OCI-LY7 (cell line): ENCODE measurements at regions not wholly inside any gene's neighbourhood (a gene's known extent, or its start where the extent isn't known, plus 50 kb on each side); places are given as distances from the start of the nearest gene placed in this dataset.

ENCODE experiments used
- BruUV-seq: library from RNA; stranded (reverse); fragments of 400-500 nt; replicated peaks from 2 replicates; lab custom pipeline; 2021; lab: Mats Ljungman, UMichigan
- CTCF ChIA-PET: fragments of 300-600 bp; sonication (Branson Sonifier 250); formaldehyde crosslinking; loops from one replicate; lab custom pipeline; 2022; ENCODE audit warnings: antibody characterized with exemption; ENCODE audit not compliant: unreplicated experiment; lab: Charles Lee
- POLR2A ChIA-PET: fragments of 300-600 bp; sonication (Branson Sonifier 250); formaldehyde crosslinking; loops from one replicate; lab custom pipeline; 2022; ENCODE audit warnings: antibody characterized with exemption; lab: Charles Lee
- DNase-seq: peaks from one replicate; pipeline ENCODE4 v3.0.0-alpha.2; 2015; ENCODE audit warnings: low spot score
- H2AFZ ChIP-seq: fragments of 200-600 bp; sonication (generic), shearing (Covaris generic); 2 replicates; pipeline ENCODE4 v1.6.1; 2014; ENCODE audit warnings: mild to moderate bottlenecking, antibody characterized with exemption, low read length, moderate library complexity
- H3K27ac ChIP-seq: fragments of 200-600 bp; sonication (generic); 2 replicates; pipeline ENCODE4 v1.5.1; 2014; ENCODE audit warnings: mixed run types, low read depth, mild to moderate bottlenecking, moderate library complexity, low read length, inconsistent platforms; ENCODE audit not compliant: poor library complexity, severe bottlenecking
- H3K36me3 ChIP-seq: fragments of 200-600 bp; sonication (generic); 2 replicates; pipeline ENCODE4 v1.6.1; 2014; ENCODE audit warnings: mild to moderate bottlenecking, antibody characterized with exemption, low read length, moderate library complexity, mixed read lengths; ENCODE audit not compliant: insufficient read depth
- H3K4me1 ChIP-seq: fragments of 200-600 bp; sonication (generic); 2 replicates; pipeline ENCODE4 v1.5.1; 2014; ENCODE audit warnings: mild to moderate bottlenecking, low read length; ENCODE audit not compliant: insufficient read depth, poor library complexity, severe bottlenecking
- H3K4me2 ChIP-seq: fragments of 200-600 bp; sonication (generic); 2 replicates; pipeline ENCODE4 v1.6.1; 2014; ENCODE audit warnings: mild to moderate bottlenecking, low read length
- H3K4me3 ChIP-seq: fragments of 200-600 bp; sonication (generic); 2 replicates; pipeline ENCODE4 v1.5.1; 2014; ENCODE audit warnings: mild to moderate bottlenecking, low read depth, low read length; ENCODE audit not compliant: poor library complexity, severe bottlenecking
- H3K79me2 ChIP-seq: fragments of 200-600 bp; sonication (generic); 2 replicates; pipeline ENCODE4 v1.6.1; 2016; ENCODE audit warnings: low read depth, mild to moderate bottlenecking, low read length, moderate library complexity, mixed read lengths; ENCODE audit not compliant: insufficient read depth
- H3K9me2 ChIP-seq: fragments of 200-600 bp; sonication (generic); 2 replicates; pipeline ENCODE4 v1.6.1; 2016; ENCODE audit warnings: mild to moderate bottlenecking, low read length, mixed read lengths; ENCODE audit not compliant: insufficient read depth
- H3K9me3 ChIP-seq: fragments of 200-600 bp; sonication (generic); 2 replicates; pipeline ENCODE4 v1.6.1; 2014; ENCODE audit warnings: mild to moderate bottlenecking, mixed run types, low read length, mixed read lengths
- H4K20me1 ChIP-seq: fragments of 200-600 bp; sonication (generic); 2 replicates; pipeline ENCODE4 v1.6.1; 2014; ENCODE audit warnings: mild to moderate bottlenecking, antibody characterized with exemption, low read length, moderate library complexity, mixed read lengths; ENCODE audit not compliant: insufficient read depth
- CTCF ChIP-seq: fragments of 200-600 bp; sonication (generic); conservative IDR thresholded peaks from 2 replicates; pipeline ENCODE4 v1.5.1; 2014; ENCODE audit warnings: mild to moderate bottlenecking, antibody characterized with exemption, low read length, moderate library complexity, mixed read lengths
- EZH2phosphoT487 ChIP-seq: fragments of 200-600 bp; sonication (generic); IDR thresholded peaks from 2 replicates; pipeline ENCODE4 v1.6.1; 2018; ENCODE audit warnings: low read depth, borderline replicate concordance, mild to moderate bottlenecking, mixed run types, antibody characterized with exemption, low read length, moderate library complexity, mixed read lengths
- intact Hi-C: fragments of 100-400 bp; cut with micrococcal nuclease; formaldehyde crosslinking; loops from one replicate; pipeline ENCODE4 v1.10.0; 2022; ENCODE audit not compliant: unreplicated experiment

DNA sequence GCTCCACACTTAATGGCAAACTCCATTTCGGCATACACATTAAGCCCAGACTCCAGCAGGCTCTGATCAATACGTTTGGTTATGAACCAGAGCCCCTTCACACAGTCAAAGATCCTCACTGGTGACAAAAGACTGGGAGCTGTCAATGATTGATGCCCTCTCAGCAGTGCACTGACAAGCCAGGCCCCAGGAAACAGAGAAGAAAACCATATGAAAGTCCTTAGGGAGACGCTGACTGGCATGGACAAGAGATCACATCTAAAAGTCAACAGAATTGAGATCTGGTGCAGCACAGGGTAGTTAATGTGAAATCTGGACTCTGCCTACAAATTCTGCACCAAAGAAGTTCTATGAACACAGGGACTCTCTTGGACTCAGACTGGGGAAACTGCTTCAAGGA is 600.9 kb upstream of the NRP1 start:
- no peaks in the 10 kb centered on the region for H3K9me2 ChIP-seq
- no peaks in the 10 kb centered on the region for H3K9me3 ChIP-seq
- DNase-seq = no peak
- CTCF ChIA-PET = no interaction called here
- POLR2A ChIA-PET = interaction anchor here (0.7 kb wide), 1 partner anchor 359 kb away, joined by 3 read pairs; no protein-coding TSS in a partner anchor
- H3K27ac ChIP-seq = no peak overlapping the region
- H3K4me2 ChIP-seq = no peak overlapping the region
- H4K20me1 ChIP-seq = no peaks in the 10 kb centered on the region
- no peak overlapping the region for H2AFZ ChIP-seq
- no peaks in the 10 kb centered on the region for H3K79me2 ChIP-seq
- no TSS peak for BruUV-seq
- no peaks in the 10 kb centered on the region for H3K36me3 ChIP-seq
- H3K4me3 ChIP-seq = no peak overlapping the region
- H3K4me1 ChIP-seq = no peaks in the 10 kb centered on the region
- TF ChIP-seq EZH2phosphoT487 = no peak
- no peak for TF ChIP-seq CTCF
- intact Hi-C loops = no loop called here

- BruUV-seq = no TSS peak
- Histone ChIP-seq H3K36me3 (no peaks in the 10 kb centered on the region), H3K4me1 (no peaks in the 10 kb centered on the region), H3K9me2 (no peaks in the 10 kb centered on the region), H3K9me3 (no peaks in the 10 kb centered on the region), H2AFZ (no peak overlapping the region), H4K20me1 (no peaks in the 10 kb centered on the region), H3K4me2 (no peak overlapping the region), H3K27ac (no peak overlapping the region), H3K79me2 (no peaks in the 10 kb centered on the region), H3K4me3 (no peak overlapping the region)
- DNase-seq = no peak
- intact Hi-C loops = no loop called here
- ChIA-PET POLR2A (no interaction called here), CTCF (no interaction called here)
- TF ChIP-seq CTCF (no peak), EZH2phosphoT487 (no peak)
Observed at GRCh38 chr10:33930079-33930478, 595.6 kb upstream of the NRP1 start.

DNA sequence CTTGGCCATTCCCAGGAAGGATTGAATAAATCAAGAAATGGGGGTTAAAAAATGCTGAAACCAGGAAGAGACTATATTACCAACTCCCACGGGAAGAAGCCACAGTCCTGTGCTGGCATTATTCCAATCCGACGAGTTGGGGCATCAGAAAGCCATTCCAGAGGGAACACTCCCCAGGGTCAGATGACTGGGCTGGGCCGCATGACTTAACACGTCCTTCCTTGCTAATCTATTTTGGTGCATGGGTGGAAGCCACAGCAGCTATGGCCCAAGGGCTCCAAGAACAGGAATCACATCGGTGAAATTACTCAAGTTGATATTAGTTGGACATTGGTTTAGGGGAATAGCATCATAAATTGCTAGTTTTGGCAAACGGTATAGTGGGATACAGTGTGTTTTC is 592.9 kb upstream of the NRP1 start:
- BruUV-seq = no TSS peak

More for the DNA sequence above, 592.9 kb upstream of the NRP1 start:
- ChIA-PET CTCF (no interaction called here), POLR2A (no interaction called here)
- H3K4me2 ChIP-seq = no peak overlapping the region
- no peaks in the 10 kb centered on the region for H3K79me2 ChIP-seq
- no peaks in the 10 kb centered on the region for H3K4me1 ChIP-seq
- intact Hi-C loops = no loop called here
- no peak overlapping the region for H3K4me3 ChIP-seq
- DNase-seq = no peak
- no peaks in the 10 kb centered on the region for H3K36me3 ChIP-seq
- no peak overlapping the region for H3K27ac ChIP-seq
- H2AFZ ChIP-seq = no peak overlapping the region
- H3K9me3 ChIP-seq = no peaks in the 10 kb centered on the region
- H4K20me1 ChIP-seq = no peaks in the 10 kb centered on the region
- no peaks in the 10 kb centered on the region for H3K9me2 ChIP-seq
- TF ChIP-seq EZH2phosphoT487 (no peak), CTCF (no peak)
